Fibroblast of pulmonary artery (primary cell): ENCODE measurements at regions not wholly inside any gene's neighbourhood (a gene's known extent, or its start where the extent isn't known, plus 50 kb on each side); places are given as distances from the start of the nearest gene placed in this dataset.

Source experiments
- DNase-seq: peaks from one replicate; pipeline ENCODE4 v3.0.0-alpha.2; 2010; ENCODE audit warnings: low read depth
- H3K4me3 ChIP-seq: replicated peaks from 2 replicates; pipeline ENCODE4 v1.5.1; 2011; ENCODE audit warnings: low read depth, mild to moderate bottlenecking, control low read depth, low read length, moderate library complexity
- CTCF ChIP-seq: IDR thresholded peaks from 2 replicates; pipeline ENCODE4 v1.5.1; 2011; ENCODE audit warnings: mild to moderate bottlenecking, control low read depth, low read length, inconsistent platforms; ENCODE audit errors: missing control alignments

GRCh38 chr2:48900321-48901014 is 144.9 kb upstream of the LHCGR start:
- H3K4me3 ChIP-seq, result no peak overlapping the region
- TF ChIP-seq CTCF, result no peak
- no peak for DNase-seq

GRCh38 chr2:48896870-48897269 is 141.3 kb upstream of the LHCGR start:
- no peak for TF ChIP-seq CTCF
- H3K4me3 ChIP-seq, result no peak overlapping the region
- DNase-seq, result no peak

- TF ChIP-seq CTCF, result no peak
- DNase-seq, result no peak
- no peak overlapping the region for H3K4me3 ChIP-seq
These were observed 135.1 kb upstream of the LHCGR start for GRCh38 chr2:48890454-48891131.

DNA sequence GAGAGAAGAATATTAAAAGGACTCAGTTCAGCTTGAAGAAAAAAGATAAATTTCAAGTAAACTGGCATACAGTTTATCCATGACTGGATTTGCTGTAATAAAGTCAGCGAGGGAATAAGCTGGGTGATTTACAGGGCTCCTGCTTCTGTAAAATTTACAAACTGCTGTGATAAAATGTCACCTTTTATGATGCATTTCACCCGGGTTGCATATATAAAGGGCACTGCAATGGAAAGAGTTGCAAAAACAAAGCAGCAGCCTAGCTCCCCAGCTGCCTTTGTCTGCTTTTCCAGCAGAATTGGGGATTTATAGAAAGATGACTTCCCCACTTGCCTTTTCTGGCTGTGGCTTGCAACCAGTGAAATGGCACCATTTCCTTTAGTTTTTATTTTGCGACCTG is 132.5 kb upstream of the LHCGR start:
- H3K4me3 ChIP-seq, result no peak overlapping the region
- no peak for DNase-seq
- TF ChIP-seq CTCF, result no peak

GRCh38 chr2:48886919-48887318 is 131.4 kb upstream of the LHCGR start:
- H3K4me3 ChIP-seq, result no peak overlapping the region
- DNase-seq, result no peak
- TF ChIP-seq CTCF, result no peak

GRCh38 chr2:48885841-48886240 is 130.3 kb upstream of the LHCGR start:
- no peak for DNase-seq
- TF ChIP-seq CTCF, result no peak
- no peak overlapping the region for H3K4me3 ChIP-seq

GRCh38 chr2:48883661-48884060 is 128.1 kb upstream of the LHCGR start:
- no peak for TF ChIP-seq CTCF
- DNase-seq, result no peak
- no peak overlapping the region for H3K4me3 ChIP-seq
